Frontal cortex (tissue), 3 donors: ENCODE measurements at regions not wholly inside any gene's neighbourhood (a gene's known extent, or its start where the extent isn't known, plus 50 kb on each side); places are given as distances from the start of the nearest gene placed in this dataset.
"Not testable (repeated sequence)": the region's sequence is repeated elsewhere in the genome, so short reads cannot be mapped to it uniquely, and the experiment has no call there.

ENCODE experiments used
- DNase-seq, 2 donors: peaks; one replicate each; pipeline ENCODE4 v3.0.0; 2012; ENCODE audit warnings: low spot score in 2 of 2
- FAIRE-seq: peaks from 2 replicates; lab custom pipeline; 2012; peaks lifted over from hg19 to GRCh38; lab: Jason Lieb, UNC
- donor health status: control.
- donor health status: control.
- donor health status: control.

- DNase-seq (no peak), FAIRE-seq (no peak)
Observed at GRCh38 chr13:68727165-68727564, 1380.5 kb upstream of the ATXN8OS start.

GRCh38 chr13:68719815-68720214 lies 1387.8 kb upstream of the ATXN8OS start:
- no peak for FAIRE-seq

DNA sequence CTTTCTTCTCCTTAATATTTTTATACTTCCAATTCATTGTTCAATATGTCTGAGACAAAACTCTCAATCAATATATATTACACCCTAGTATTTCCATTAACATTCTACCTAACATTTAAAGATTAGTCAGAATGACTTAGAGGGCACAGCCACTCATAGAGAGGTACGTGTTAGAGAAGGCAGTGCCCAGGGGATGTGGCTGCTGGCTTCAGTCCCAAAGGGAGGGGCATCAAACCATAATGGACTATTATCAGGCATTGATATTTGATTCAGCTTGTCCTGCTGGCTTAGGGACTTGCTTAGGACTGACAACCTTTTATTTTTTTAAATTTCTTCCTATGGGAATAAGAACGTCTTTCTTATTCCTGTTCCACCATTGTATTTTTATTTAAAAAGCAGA lies 1392.0 kb upstream of the ATXN8OS start:
- DNase-seq (no peak), FAIRE-seq (no peak)

More at GRCh38 chr13:68719815-68720214, 1387.8 kb upstream of the ATXN8OS start:
- no peak for DNase-seq

GRCh38 chr13:68714292-68714691 lies 1393.3 kb upstream of the ATXN8OS start:
- no peak for FAIRE-seq
- DNase-seq = no peak

- FAIRE-seq (no peak), DNase-seq (no peak)
Observed at GRCh38 chr13:68713394-68713793, 1394.2 kb upstream of the ATXN8OS start.

DNA sequence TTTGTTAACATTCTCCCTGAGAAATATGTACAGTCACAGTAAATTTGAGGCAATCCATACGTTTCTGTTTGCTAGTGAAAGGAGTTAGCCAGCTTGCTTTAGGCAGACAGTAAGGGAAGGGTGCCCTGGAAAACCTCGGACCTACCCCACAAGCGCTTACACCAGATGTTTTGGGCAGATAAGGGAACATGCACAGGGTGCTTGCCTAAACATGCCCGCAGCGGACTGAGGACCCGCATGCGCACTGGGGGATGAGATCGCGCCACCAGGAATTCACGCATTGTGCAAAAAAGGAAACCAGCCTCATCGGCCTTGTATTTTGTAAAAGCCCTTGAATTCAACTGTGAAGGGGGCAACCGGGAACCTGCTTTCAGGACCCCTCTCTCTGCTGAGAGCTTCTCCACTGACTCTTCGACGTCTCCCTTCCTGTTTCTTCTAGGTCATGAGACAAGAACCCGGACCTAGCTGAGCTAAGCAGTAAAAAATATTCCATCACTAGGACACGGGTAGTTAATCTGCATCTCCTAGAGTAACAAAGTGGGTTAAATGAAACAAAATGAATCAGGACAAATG lies 1399.2 kb upstream of the ATXN8OS start:
- FAIRE-seq = no peak

DNA sequence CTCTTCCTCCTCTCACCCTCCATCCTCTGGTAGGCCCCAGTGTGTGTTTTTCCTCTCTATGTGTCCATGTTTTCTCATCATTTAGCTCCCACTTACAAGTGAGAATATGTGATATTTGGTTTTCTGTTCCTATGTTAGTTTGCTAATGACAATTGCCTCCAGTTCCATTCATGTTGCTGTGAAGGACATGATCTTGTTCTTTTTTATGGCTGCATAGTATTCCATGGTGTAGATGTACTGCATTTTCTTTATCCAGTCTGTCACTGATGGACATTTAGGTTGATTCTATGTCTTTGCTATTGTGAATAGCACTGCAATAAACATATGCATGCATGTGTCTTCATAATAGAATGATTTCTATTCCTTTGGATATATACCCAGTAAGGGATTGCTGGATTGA lies 1401.6 kb upstream of the ATXN8OS start:
- DNase-seq, FAIRE-seq: not testable (repeated sequence)

More for the DNA sequence above, 1399.2 kb upstream of the ATXN8OS start:
- DNase-seq = no peak

DNA sequence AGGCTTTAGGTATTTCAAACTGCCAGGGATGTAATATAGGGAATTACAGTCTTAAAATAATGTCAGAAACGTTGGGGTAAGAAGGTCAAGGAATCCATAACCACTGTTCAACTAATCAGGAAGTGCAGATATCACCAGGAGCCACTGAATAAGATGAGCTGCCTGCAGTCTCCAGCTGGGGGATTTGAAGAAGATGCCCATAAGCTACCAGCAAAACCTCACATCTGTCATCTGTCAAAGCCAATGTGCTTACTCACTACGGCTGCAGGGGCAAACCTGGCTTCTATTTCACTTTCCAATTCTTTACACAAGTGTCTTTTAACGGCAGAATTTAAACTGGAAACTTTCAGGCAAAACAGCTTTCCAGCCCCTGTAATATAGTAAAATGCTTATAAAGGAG lies 1410.1 kb upstream of the ATXN8OS start:
- FAIRE-seq (no peak), DNase-seq (no peak)

- FAIRE-seq = no peak
- no peak for DNase-seq
Observed at GRCh38 chr13:68696907-68697306, 1410.7 kb upstream of the ATXN8OS start.

DNA sequence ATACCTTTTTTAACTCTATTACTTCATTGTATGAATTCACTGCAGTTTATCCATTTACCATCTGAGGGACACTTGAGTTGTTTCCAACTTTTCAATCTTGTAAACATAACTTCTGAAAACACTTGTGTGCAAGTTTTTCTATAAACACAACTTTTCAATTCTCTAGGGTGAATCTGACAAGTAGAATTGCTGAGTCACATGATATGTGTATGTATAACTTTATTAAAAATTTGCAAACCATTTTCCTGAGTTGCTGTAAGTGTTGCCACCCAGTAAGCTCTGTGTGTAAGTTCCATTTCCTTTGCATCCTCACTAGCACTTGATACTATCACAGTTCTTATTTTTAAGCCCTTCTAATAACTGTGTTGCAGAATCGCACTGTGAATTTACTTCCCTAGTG lies 1415.6 kb upstream of the ATXN8OS start:
- DNase-seq = no peak
- no peak for FAIRE-seq

DNA sequence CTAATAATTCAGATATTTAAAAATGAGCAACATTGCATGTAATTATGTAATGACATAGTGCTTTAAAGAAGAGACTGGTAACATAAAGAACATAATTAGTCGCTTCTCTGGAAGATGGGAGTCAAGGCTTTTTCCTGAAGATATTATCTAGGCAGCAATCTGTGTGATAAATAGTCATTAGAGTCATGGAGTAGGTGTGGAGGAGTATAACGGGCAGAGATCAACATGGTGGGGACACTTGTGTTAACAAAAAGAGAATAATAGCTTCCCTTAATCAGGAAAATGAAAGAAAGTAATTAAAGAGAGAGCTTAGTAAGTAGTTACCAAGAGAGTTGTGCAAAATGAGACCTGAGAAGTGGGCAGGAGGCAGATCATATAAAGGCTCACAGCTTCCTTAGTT lies 1417.1 kb upstream of the ATXN8OS start:
- FAIRE-seq = no peak
- no peak for DNase-seq

GRCh38 chr13:68676513-68677115 lies 1431.0 kb upstream of the ATXN8OS start:
- DNase-seq = no peak
- FAIRE-seq = no peak

GRCh38 chr13:68675209-68675608 lies 1432.4 kb upstream of the ATXN8OS start:
- FAIRE-seq = no peak
- DNase-seq = no peak

DNA sequence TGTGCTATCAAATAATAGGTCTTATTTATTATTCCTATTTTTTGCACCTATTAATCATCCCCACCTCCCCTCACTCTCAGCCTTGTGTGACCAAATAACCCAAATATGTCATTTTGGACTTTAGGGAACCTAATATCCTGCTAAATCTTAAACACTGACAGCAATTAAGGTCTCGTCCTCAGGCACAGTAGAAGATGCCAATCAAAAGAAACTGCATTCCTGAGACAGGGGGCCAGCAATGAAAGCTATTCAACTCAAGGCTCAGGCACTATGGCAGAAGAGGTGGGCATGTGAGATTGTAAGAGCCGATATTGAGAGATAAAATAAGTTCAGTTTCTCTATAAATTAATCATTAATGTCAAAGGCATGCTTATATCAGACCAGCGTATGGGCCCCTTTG lies 1437.7 kb upstream of the PCDH9 start:
- FAIRE-seq = no peak

GRCh38 chr13:68666774-68667397 lies 1436.8 kb upstream of the PCDH9 start:
- DNase-seq (no peak), FAIRE-seq (no peak)

More for the DNA sequence above, 1437.7 kb upstream of the PCDH9 start:
- DNase-seq = no peak

- FAIRE-seq = no peak
- no peak for DNase-seq
Observed at GRCh38 chr13:68645814-68646213, 1415.7 kb upstream of the PCDH9 start.

DNA sequence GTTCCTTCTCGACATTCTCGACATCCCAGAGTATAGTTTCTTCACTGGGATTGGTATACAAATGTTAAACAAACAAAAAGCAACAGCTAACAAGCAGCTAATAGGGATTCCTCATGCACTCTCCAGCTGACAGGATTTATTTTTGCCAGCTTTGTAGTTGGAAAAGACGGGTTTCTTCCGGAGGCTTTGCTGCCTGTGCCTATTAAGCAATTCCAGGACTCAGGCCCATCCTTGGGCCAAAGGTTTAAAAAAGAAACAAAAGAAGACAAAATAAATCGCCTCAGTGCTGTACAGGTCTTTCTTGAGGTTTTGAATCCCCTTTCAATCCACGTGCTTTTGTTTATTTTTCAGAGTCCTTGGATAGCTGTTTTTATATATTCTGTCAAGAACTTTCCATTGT lies 1414.5 kb upstream of the PCDH9 start:
- no peak for DNase-seq
- FAIRE-seq = no peak

DNA sequence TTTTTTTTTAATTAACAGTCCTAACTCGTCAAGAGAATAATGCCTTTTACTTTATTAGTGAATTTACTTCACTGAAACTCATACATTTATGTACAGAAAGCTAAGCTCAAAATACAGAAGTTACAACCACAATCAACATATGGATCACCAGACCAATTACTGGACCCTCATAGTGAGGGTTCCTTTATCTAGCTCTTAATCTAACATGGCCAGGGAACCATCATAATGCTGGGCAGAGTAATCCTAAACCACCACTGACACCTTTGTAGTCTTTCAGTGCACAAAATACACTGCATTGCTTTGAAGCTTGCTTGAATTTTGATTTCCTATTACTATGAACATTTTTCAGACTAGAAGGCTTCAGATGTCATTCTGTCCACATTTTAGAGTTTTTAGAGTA lies 1406.6 kb upstream of the PCDH9 start:
- DNase-seq (no peak), FAIRE-seq (no peak)

GRCh38 chr13:68628994-68629393 lies 1398.9 kb upstream of the PCDH9 start:
- no peak for FAIRE-seq
- no peak for DNase-seq

DNA sequence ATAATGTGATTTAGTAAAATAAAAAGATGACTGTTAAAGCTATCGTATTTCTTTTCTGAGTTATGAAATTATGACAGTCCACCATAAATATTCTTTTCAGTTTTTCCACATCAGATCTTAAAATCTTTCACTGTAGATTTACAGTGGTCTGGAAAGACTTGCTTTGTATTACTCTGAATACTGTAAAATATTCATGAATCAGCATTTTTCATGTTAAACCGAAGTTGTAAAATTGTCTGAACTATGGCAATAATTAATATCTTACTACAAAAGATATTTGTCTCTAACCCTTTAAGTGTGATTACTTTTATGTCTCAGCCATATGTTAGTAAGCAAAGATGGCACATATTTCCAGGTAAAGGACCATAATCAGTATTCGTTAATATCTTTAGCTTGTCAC lies 1397.2 kb upstream of the PCDH9 start:
- no peak for DNase-seq
- no peak for FAIRE-seq

DNA sequence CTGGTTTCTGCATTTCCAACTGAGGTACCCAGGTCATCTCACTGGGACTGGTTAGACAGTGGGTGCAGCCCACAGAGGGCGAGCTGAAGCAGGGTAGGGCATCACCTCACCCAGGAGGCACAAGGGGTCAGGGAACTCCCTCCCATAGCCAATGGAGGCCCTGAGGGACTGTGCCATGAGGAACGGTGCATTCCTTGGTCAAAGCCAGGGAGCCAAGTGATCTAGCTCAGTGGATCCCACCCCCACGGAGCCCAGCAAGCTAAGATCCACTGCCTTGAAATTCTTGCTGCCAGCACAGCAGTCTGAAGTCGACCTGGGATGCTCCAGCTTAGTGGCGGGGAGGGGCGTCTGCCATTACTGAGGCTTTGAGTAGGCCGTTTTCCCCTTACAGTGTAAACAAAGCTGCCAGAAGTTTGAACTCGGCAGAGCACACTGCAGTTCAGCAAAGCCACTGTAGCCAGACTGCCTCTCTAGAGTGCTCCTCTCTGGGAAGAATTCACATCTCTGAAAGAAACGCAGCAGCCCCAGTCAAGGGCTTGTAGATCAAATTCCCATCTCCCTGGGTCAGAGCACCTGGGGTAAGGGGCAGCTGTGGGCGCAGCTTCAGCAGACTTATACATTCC lies 1386.6 kb upstream of the PCDH9 start:
- DNase-seq (no peak), FAIRE-seq (no peak)
